HG03025 (cell line): ENCODE measurements at regions not wholly inside any gene's neighbourhood (a gene's known extent, or its start where the extent isn't known, plus 50 kb on each side); places are given as distances from the start of the nearest gene placed in this dataset.

Source experiments
- ATAC-seq: cut with Tn5 transposase; IDR thresholded peaks from one replicate; pipeline ENCODE4 v1.9.1; 2021; ENCODE audit warnings: mild to moderate bottlenecking, moderate library complexity; ENCODE audit not compliant: unreplicated experiment, low FRiP score

- no peak for ATAC-seq
Measured at GRCh38 chr4:59969909-59970308, 1230.2 kb upstream of the ADGRL3 start.

GRCh38 chr4:59971952-59972351 lies 1228.2 kb upstream of the ADGRL3 start:
- ATAC-seq = no peak

- ATAC-seq = no peak
Measured at GRCh38 chr4:59973492-59973891, 1226.6 kb upstream of the ADGRL3 start.

- no peak for ATAC-seq
Measured at GRCh38 chr4:59979061-59979460, 1221.1 kb upstream of the ADGRL3 start.

DNA sequence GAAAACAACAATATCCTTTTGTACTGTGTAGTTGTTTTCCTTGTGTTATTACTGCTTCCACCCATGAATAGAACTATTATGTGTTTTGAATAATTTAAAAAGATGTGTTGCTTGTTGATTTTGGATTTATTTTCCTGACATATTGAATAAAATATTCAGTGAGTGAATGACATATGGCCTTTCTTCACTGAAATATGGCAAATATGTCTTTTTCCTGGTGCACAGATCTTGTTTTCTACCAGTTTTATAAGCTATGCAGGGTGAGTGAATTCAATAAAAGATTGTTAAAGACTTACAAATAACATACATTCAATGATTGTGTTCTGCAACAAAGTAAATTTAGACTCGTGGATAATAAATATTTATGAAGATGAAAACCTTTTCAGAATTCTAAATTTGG lies 1216.3 kb upstream of the ADGRL3 start:
- ATAC-seq = no peak

DNA sequence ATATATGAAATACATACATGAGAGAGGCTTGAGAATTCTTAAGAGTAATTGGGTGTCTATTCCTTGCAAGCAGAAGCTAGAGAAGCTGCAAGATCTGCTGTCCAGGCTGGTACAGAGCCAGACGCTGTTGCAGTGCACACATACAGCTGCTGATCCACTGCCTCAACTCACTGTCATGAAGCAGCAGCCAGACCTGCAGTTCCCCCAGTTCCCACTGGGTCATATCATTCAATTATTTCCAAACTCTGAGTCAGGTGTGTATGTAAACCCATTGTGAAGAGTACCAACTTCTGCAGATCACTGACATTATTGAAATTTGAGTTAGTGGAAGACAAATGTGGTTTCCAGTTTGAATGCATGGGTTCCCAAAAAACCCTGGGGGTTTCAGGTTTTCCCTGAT lies 1212.8 kb upstream of the ADGRL3 start:
- no peak for ATAC-seq

DNA sequence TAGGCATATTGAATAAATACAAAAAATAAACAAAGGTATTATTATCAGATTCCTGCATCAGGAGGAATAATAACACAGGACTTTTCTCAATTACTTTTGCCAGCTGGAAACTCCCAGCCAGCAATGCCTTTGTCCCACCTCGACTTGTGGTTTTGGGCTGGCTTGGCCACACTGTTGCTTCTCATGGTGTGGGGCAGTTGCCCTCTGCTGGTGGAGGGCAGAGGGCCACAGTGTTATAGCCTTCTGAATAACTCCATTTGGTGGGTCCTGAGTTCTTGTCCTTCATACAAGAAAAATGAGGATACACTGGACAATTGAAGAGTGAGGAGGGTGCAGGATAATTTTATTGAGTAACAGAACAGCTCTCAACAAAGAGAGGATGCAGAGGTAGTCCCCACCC lies 1206.0 kb upstream of the ADGRL3 start:
- no peak for ATAC-seq

DNA sequence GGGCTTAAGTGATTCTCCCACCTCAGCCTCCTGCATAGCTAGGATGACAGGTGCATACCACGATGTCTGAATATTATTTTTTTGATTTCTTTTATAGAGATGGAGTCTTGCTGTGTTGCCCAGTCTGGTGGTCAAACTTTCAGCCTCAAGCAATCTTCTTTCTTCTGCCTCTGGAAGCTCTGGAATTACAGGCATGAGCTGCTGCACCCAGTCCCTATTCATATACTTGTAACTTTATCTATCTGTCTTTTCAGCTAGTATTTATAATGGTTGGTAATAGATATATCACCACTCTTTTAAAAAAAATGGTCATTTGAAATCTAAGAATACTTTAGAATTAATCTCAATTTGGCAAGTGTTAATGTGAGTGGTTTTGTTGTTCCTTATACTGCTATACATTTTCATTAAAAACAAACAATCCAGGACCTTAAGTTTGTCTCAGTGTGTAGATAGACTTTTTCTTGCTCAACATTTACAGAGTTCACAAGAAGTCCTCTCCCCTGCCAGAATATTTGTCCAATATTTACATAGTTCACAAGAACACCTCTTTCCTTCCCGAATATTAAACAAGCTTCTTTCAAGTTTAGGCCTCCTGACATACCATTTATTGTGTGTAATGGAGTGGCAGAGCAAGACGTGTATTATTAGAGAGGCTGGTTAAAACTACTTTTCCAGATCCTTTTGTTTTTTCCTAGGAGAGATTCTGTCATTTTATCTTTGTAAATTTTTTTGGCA lies 1197.4 kb upstream of the ADGRL3 start:
- ATAC-seq = no peak

GRCh38 chr4:60013464-60014184 lies 1186.5 kb upstream of the ADGRL3 start:
- no peak for ATAC-seq

DNA sequence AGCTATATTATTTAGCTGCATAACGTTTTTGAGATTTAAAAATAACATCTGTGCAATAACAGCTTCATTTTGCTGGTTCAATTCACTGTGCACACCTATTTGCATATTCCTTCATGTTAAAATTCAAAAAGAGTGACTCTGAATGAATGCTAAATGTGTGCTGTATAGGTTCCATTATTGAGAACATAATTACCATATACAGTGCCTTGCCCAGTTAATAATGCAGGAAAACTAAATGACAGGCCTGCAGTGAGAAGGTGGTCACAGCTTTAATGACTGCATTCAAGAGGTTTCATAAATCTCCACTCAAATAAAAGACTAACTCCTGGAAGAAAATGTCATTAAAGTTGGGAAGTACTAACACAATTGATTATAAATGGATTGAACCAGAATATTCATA lies 1183.2 kb upstream of the ADGRL3 start:
- no peak for ATAC-seq

DNA sequence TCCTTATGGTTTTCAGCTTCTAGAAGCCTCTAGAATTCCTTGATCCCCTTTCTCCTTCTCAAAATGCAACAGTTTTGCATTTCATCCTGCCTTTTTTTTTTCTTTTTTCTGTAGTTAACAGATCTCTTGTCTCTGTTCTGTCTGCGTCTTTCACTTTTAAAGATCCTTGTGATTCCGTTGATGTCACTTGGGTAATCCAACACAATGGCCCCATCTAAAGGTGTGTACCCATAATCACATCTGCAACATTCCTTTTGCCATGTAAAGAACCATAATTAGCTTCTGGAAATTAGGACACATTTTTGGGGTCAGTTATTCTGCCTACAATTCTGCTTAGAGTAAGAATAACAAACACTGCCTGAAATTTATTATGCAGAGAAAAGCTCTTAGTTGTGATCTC lies 1180.9 kb upstream of the ADGRL3 start:
- no peak for ATAC-seq

GRCh38 chr4:60019946-60020345 lies 1180.2 kb upstream of the ADGRL3 start:
- ATAC-seq = no peak

DNA sequence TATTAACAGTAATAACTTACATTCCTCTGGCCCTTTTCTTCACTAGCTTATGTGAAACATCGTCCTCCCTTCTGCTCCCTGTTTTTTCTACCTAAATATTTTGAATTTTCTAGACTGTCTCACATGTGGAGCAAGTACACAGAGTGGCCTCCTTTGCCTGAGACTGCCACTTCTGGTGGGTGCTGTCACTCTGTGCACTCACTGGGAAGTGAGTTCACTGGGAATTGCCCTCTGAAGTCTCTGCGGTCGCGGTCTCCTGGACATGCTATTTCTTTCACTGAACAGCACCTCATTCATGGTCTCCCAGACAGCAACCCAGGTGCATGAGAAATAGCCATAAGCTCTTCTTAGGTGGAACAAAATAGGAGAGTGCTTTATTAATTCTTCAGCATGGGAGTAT lies 1179.7 kb upstream of the ADGRL3 start:
- ATAC-seq = no peak

GRCh38 chr4:60033826-60034225 lies 1166.3 kb upstream of the ADGRL3 start:
- no peak for ATAC-seq

DNA sequence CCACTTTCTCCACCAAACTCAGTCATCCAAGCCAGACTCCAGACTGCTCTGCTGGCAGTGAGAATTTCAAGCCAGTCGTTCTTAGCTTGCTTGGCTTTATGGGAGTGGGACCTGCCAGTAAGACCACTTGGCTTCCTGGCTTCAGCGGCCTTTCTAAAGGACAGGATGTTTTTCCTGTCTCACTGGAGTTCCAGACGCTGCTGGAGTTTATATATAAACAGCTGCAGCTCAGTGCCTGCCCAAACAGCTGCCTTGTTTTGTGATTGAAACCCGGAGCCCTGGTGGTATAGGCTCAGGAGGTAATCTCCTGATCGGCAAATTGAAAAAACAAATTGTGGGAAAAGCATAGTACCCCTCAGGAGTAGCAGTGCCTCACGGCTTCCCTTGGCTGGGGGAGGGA lies 1165.8 kb upstream of the ADGRL3 start:
- ATAC-seq = no peak

GRCh38 chr4:60039908-60040307 lies 1160.2 kb upstream of the ADGRL3 start:
- ATAC-seq = no peak

DNA sequence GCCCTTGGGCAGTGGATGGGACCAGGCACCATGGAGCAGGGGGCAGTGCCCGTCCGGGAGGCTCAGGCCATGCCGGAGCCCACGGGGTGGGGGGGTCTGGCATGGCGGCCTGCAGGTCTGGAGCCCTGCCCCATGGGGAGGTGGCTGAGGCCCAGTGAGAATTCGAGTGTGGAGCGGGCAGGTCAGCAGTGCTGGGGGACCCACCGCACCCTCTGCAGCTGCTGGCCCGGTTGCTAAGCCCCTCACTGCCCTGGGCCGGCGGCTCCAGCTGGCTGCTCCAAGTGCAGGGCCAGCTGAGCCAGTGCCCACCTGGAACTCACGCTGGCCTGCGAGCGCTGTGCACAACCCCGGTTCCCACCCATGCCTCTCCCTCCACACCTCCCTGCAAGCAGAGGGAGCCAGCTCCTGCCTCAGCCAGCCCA lies 1157.9 kb upstream of the ADGRL3 start:
- ATAC-seq = no peak

DNA sequence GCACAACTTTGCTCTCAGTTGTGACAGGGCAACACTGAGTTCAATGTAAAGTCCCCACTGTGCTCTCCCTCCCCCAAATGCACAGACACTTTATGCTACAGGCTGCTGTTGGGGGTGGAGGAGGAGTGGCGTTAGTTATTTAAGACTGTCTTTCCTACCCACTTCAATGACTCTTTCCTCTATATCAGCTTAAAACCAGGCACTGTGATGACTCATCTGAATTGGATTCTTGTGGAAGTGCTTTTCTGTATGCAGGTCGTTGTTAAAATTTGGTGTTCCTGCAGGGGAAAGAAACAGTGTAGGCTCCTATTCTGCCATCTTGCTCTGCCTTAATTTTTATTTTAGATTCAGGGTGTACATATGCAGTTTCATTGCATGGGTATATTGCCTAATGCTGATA lies 1157.2 kb upstream of the ADGRL3 start:
- ATAC-seq = no peak

GRCh38 chr4:60078984-60079383 lies 1121.1 kb upstream of the ADGRL3 start:
- ATAC-seq = no peak

DNA sequence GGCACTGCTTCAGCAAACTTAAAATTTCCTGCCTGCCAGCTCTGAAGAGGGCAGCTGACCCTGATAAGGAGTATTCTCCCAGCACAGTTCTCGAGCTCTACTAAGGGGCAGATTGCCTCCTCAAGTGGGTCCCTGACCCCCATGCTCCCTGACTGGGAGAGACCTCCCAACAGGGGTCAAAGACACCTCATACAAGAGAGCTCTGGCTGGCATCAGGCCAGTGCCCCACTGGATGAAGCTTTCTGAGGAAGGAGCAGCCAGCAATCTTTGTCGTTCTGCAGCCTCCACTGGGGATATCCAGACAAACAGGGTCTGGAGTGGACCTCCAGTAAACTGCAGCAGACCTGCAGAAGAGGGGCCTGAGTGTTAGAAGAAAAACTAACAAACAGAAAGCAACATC lies 1118.3 kb upstream of the ADGRL3 start:
- no peak for ATAC-seq

GRCh38 chr4:60088807-60089486 lies 1111.2 kb upstream of the ADGRL3 start:
- no peak for ATAC-seq
